HCT116 (cell line): ENCODE measurements at regions not wholly inside any gene's neighbourhood (a gene's known extent, or its start where the extent isn't known, plus 50 kb on each side); places are given as distances from the start of the nearest gene placed in this dataset.

ENCODE experiments used
- ATAC-seq: fragments of 200-7000 bp; cut with Tn5 transposase; 2 replicates; pipeline ENCODE4 v1.9.1; 2020; ENCODE audit warnings: mild to moderate bottlenecking, moderate library complexity
- BruUV-seq: library from RNA; stranded (reverse); fragments of 400-500 nt; replicated peaks from 2 replicates; lab custom pipeline; 2021; lab: Mats Ljungman, UMichigan
- CTCF ChIA-PET: fragments of 300-600 bp; sonication (Branson Sonifier 250); formaldehyde crosslinking; loops from one replicate; lab custom pipeline; 2021; ENCODE audit warnings: antibody characterized with exemption; lab: Charles Lee
- POLR2A ChIA-PET: fragments of 300-600, 350-600 bp; sonication (Branson Sonifier 250); formaldehyde crosslinking; loops from one replicate; lab custom pipeline; 2021; ENCODE audit warnings: antibody characterized with exemption; lab: Charles Lee
- RAD21 ChIA-PET, 2 experiments: fragments of 300-600 bp; sonication (Branson Sonifier 250); formaldehyde crosslinking; loops; one replicate each; lab custom pipeline; 2023; ENCODE audit warnings: low total read pairs in 2 of 2; ENCODE audit not compliant: uncharacterized antibody in 2 of 2, unreplicated experiment in 2 of 2, low non-redundant PET in 1 of 2; lab: Charles Lee
- DNase-seq: peaks from one replicate; pipeline ENCODE4 v3.0.0-alpha.2; 2010; ENCODE audit warnings: low read depth, low spot score
- H2AFZ ChIP-seq: fragments of 200-600 bp; shearing (Covaris generic), sonication (generic); 2 replicates; pipeline ENCODE4 v1.6.1; 2017; ENCODE audit warnings: low read depth, mixed run types, mixed read lengths, antibody characterized with exemption, low read length; ENCODE audit not compliant: poor library complexity, severe bottlenecking
- H3K27ac ChIP-seq: 2 replicates; pipeline ENCODE4 v1.5.1; 2012; ENCODE audit warnings: low read depth, low read length
- H3K27me3 ChIP-seq: fragments of 200-600 bp; sonication (generic); 2 replicates; pipeline ENCODE4 v1.6.1; 2016; ENCODE audit warnings: mixed run types, low read length, mixed read lengths; ENCODE audit not compliant: insufficient read depth
- H3K36me3 ChIP-seq, 2 experiments: fragments of 200-500 bp in 1 of 2; fragments of 200-600 bp in 1 of 2; sonication (Bioruptor generic) in 1 of 2; sonication (generic) in 1 of 2; 2 replicates each; pipeline versions ENCODE4 v1.5.1 to v1.6.1; 2014 to 2016; ENCODE audit warnings: low read length in 2 of 2, inconsistent platforms in 1 of 2, mixed read lengths in 1 of 2, mixed run types in 1 of 2; ENCODE audit not compliant: insufficient read depth in 2 of 2, control insufficient read depth in 1 of 2
- H3K4me1 ChIP-seq, 2 experiments: fragments of 200-600 bp in 1 of 2; sonication (generic) in 1 of 2; 2 replicates each; pipeline versions ENCODE4 v1.5.1 to v1.6.1; 2012 to 2017; ENCODE audit warnings: low read length in 2 of 2, inconsistent platforms in 1 of 2, mild to moderate bottlenecking in 1 of 2, mixed read lengths in 1 of 2, mixed run types in 1 of 2, moderate library complexity in 1 of 2; ENCODE audit not compliant: insufficient read depth in 2 of 2, control insufficient read depth in 1 of 2
- H3K4me2 ChIP-seq: fragments of 200-600 bp; sonication (generic); 2 replicates; pipeline ENCODE4 v1.6.1; 2017; ENCODE audit warnings: mixed run types, low read length, mixed read lengths
- H3K4me3 ChIP-seq, 2 experiments: fragments of 200-600 bp in 1 of 2; sonication (generic) in 1 of 2; replicated peaks in 1 of 2; 2 replicates each; pipeline ENCODE4 v1.5.1; 2011 to 2016; ENCODE audit warnings: low read length in 2 of 2, control low read depth in 1 of 2, low read depth in 1 of 2, mild to moderate bottlenecking in 1 of 2, mixed read lengths in 1 of 2, mixed run types in 1 of 2
- H3K79me2 ChIP-seq: fragments of 200-600 bp; sonication (generic); 2 replicates; pipeline ENCODE4 v1.6.1; 2017; ENCODE audit warnings: mild to moderate bottlenecking, mixed run types, low read length, moderate library complexity, mixed read lengths; ENCODE audit not compliant: insufficient read depth
- H3K9ac ChIP-seq: fragments of 200-600 bp; sonication (generic); 2 replicates; pipeline ENCODE4 v1.6.1; 2016; ENCODE audit warnings: low read length, mixed read lengths
- H3K9me2 ChIP-seq: fragments of 200-600 bp; sonication (generic), shearing (Covaris generic); 2 replicates; pipeline ENCODE4 v1.6.1; 2017; ENCODE audit warnings: mixed run types, mild to moderate bottlenecking, moderate library complexity; ENCODE audit not compliant: insufficient read depth
- H3K9me3 ChIP-seq, 2 experiments: fragments of 200-500 bp in 1 of 2; fragments of 200-600 bp in 1 of 2; sonication (Bioruptor generic) in 1 of 2; sonication (generic) in 1 of 2; 2 replicates each; pipeline ENCODE4 v1.6.1; 2014 to 2017; ENCODE audit warnings: low read length in 2 of 2, mixed read lengths in 2 of 2, inconsistent platforms in 1 of 2, low read depth in 1 of 2, mild to moderate bottlenecking in 1 of 2, mixed run types in 1 of 2, moderate library complexity in 1 of 2; ENCODE audit not compliant: control insufficient read depth in 1 of 2, insufficient read depth in 1 of 2
- H4K20me1 ChIP-seq: fragments of 200-600 bp; sonication (generic), shearing (Covaris generic); 2 replicates; pipeline ENCODE4 v1.6.1; 2017; ENCODE audit warnings: mixed run types, mild to moderate bottlenecking, moderate library complexity; ENCODE audit not compliant: insufficient read depth
- CEBPB ChIP-seq: IDR thresholded peaks from 2 replicates; pipeline ENCODE4 v1.6.1; 2012; ENCODE audit warnings: low read depth
- FOSL1 ChIP-seq: IDR thresholded peaks from 2 replicates; pipeline ENCODE4 v1.6.1; 2012; ENCODE audit warnings: low read depth
- MAX ChIP-seq: IDR thresholded peaks from 2 replicates; pipeline ENCODE4 v1.6.1; 2012
- REST ChIP-seq: IDR thresholded peaks from 2 replicates; pipeline ENCODE4 v1.6.1; 2012; ENCODE audit warnings: low read depth
- SP1 ChIP-seq: IDR thresholded peaks from 2 replicates; pipeline ENCODE4 v1.6.1; 2012; ENCODE audit warnings: low read depth
- SRF ChIP-seq: IDR thresholded peaks from 2 replicates; pipeline ENCODE4 v1.6.1; 2012; ENCODE audit warnings: low read depth
- YY1 ChIP-seq: IDR thresholded peaks from 2 replicates; pipeline ENCODE4 v1.6.1; 2011; ENCODE audit warnings: low read length, low read depth, moderate library complexity, mild to moderate bottlenecking; ENCODE audit not compliant: insufficient replicate concordance; ENCODE audit errors: extremely low read depth
- intact Hi-C: fragments of 100-400 bp; cut with micrococcal nuclease; formaldehyde crosslinking; loops from 2 replicates; pipeline ENCODE4 v1.10.0; 2022

GRCh38 chr12:102757154-102757881 lies 159.7 kb downstream of the PAH start (continued):
- TF ChIP-seq SRF = no peak

GRCh38 chr12:102756530-102756929 lies 160.5 kb downstream of the PAH start:
- H2AFZ ChIP-seq = no peak overlapping the region
- ChIA-PET RAD21 (no interaction called here), POLR2A (no interaction called here), CTCF (no interaction called here)
- H3K4me2 ChIP-seq = no peak overlapping the region
- no peaks in the 10 kb centered on the region for H4K20me1 ChIP-seq
- no peak for TF ChIP-seq CEBPB
- no peak for TF ChIP-seq MAX
- no peak for TF ChIP-seq FOSL1
- no peak for TF ChIP-seq SP1
- no peak for TF ChIP-seq YY1
- TF ChIP-seq REST = no peak
- no peak overlapping the region for H3K9ac ChIP-seq
- no peaks in the 10 kb centered on the region; a peak in 1 of 4 replicates for H3K36me3 ChIP-seq
- intact Hi-C loops = no loop called here
- H3K4me3 ChIP-seq = no peak overlapping the region
- DNase-seq (no peak), ATAC-seq (no peak)
- H3K79me2 ChIP-seq = no peaks in the 10 kb centered on the region
- no peaks in the 10 kb centered on the region for H3K4me1 ChIP-seq
- peaks cover 34% of the 10 kb centered on the region; the same call in 1 of the 2 replicates for H3K27me3 ChIP-seq
- H3K27ac ChIP-seq = no peak overlapping the region
- BruUV-seq = no TSS peak
- no peaks in the 10 kb centered on the region for H3K9me3 ChIP-seq
- H3K9me2 ChIP-seq = no peaks in the 10 kb centered on the region
